DMS114 treated with DMSO at 0.1 percent for 48 hours (cell line): ENCODE measurements at regions not wholly inside any gene's neighbourhood (a gene's known extent, or its start where the extent isn't known, plus 50 kb on each side); places are given as distances from the start of the nearest gene placed in this dataset.

Experiments
- DNase-seq: peaks from one replicate; lab custom pipeline; 2025; ENCODE audit not compliant: unreplicated experiment; lab: John Stamatoyannopoulos, UW

DNA sequence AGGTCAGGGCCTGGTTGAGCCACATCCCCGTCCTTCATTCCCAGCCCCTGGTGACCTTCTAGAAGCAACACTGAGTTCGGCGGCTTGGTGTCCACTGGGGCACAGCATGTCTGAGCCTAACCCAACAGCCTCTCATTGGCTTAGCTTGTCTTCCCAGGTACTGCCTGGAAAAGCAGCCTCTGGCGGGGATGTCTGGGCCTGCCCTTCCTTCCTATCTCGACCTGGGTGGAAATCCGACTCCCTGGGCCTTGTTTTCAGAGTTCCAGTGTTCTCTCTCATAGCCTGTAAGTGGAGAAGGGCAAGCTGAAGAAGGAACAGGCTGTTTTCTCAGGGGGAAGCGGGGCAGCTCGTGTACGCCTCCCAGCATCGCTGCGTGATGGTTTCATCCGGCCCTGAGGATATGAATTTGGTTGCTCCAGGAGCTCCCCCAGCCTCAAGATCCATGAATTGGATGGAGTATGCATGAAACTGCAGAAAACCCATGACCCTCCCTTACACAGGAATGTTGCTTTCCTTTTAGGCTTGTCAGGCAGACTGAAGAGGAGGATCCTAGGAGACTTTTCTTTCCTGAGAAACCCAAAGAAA lies 116.5 kb upstream of the IRF2BP2 start:
- DNase-seq, result no peak

DNA sequence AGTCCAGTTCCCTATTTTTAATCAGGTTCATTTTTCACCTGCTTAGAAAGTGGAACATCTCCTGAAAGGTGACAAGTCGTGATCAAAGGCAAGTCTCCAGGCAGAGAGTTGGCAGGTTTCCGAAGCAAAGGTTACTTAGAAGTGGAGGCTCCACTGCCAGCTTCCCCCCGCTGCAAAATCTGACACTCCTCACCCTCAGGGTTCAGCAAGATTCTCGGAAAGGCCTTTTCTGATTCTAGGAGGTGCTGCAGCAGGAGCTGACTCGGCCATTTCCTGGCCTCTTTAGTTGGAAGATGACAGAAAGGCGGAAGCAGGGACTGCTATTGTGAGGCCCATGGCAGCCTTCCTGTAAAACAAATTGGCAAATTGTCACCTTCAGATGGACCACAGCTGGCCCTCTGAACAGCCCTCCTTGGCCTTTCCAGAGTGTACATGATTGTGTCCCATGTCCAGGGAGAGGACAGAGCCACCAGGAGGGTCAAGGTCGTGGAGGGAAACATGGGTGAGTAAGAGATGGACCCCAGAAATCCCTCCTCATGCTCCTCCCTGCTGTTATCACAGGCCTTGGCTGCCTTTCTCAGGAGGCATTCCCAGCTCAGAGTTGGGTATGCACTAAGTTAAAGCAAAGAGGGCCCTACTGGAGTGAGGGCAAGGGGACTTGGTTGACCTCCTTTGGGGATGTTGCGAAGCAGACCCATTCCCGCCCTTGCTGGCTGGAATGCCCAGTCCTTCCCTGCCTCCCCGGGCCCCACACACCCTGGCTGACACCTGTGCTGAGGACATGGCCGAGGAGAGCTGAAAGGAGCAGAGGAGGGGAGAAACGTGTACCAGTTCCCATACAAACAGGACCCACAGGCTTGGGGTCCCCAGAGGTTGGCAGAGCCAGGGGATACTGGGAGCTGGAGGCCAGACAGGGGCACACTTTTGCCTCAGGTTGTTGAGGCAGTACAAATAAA lies 115.5 kb upstream of the IRF2BP2 start:
- DNase-seq, result no peak

DNA sequence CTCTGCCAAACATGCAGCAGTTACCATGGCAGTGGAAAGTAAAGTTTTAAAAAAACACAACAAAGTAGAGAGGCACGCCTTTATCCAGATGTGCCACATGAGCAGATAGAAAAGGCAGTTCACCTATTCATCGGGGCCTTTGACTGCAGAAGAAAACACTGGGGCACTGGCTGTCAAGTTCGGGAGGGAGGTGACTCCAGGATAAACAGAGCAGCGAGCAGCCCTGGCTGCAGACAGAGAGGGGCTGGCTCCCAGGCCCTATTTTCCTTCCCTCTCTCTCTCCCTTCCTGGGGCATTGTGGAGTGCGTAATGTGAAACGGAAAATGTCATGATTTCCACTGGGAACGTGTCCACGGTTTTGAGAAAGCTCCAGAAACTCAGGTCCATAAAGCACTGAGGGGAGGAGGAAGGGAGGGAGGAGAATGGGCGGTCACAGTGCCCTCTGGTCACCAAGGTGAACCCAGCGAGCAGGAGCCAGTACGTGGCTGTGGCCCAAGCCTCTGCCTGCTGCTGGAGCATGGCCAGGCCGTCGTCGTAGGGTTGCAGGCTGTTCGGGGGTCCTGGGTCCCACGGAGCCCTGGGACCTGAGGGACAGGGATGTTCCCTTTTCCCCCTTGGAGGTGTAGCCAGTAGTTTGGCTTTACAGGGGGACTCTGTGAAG lies 114.7 kb upstream of the IRF2BP2 start:
- DNase-seq, result no peak

DNA sequence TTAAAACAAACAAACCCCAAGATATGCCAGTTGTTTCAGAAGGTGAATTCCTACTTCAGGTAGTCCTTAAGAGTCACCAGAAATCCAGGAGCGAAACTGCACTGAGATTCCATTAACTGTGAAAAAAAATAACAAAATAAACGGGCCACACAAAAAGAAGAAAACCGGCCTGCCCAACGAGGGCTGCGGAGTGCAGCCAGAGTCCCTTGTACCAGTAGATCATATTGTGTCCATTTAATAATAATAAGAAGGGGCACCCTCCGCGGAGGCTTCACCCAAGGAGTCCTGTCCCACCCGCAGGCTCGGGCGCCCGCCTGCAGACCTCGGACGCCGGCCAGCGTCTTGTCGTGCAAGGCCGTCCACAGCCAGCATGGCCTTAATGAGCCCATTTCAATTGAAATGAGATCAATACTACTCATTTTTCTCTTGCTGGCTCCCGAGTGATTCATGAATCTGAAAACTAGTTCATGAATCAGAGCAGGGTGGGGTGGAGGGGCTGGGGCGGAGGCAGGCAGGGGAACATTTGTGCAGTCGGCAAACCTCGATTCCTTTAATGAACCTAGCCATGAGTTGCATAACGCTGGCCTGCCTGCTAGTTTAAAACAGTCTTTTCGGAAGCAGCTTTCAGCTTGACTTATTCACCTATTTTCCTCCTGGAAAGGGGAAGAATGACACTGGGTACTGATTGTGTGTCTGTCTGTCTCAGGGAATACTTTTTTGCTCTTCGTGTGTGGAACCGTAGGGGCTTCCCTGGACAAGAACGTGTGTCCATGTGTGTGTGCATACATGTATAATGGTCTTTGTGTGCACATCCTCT lies 113.1 kb upstream of the IRF2BP2 start:
- no peak for DNase-seq

DNA sequence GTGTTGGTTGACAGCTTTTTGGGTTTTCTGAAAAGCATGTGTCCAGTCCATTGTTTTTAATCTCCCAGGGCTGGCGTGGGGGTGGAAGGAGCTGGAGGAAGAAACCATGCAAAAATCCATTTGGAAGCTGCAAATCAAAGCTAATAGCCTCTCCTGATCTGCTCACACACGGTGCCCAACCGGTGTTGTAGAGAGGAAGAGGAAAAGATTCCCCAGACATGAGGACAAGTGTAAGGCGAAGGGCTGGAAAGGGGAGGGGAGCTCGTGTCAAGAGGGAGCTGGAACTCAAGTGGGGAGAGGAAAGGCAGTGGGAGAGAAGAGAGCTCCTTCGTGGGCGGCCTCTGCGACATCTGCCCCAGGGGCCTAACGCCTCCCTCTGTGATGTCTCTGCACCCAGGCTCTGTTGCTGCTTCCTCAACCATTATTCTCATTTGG lies 112.3 kb upstream of the IRF2BP2 start:
- no peak for DNase-seq

DNA sequence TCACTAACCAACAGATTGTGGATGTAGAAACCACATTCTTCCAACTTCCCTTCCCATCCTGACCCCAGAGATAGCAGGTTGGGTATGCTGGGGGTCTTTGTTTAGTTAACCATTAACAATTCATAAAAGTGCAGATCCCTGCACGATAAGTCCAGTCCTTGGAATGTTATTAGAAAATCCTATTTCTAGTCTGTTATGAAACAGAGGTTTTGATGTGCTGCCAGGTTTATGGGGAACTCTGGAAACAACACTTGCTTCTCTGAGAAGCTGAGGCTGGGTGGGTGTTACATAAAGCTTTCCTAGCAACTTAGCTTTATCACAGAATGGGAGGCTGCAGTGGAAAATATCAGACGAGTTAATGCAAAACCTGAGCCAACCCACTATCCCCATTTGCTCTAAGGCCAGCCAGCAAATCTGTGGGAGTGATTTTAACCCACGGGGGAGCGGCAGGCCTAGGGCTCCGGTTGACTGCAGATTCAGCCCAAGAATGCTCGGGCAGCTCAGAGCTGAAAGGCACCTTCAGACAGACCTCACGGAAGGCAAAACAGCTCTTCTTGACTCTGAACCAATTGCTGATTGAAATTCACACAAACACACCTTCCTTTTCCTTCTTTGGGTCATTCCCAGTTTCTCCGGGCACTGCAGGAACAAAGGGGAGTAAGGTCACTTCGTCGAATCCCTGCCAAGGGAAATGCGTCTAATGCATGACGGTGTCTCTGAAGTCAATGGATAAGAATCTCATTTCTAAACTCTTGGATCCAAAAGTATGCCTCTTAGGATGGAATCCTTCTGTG lies 111.7 kb upstream of the IRF2BP2 start:
- DNase-seq, result no peak

DNA sequence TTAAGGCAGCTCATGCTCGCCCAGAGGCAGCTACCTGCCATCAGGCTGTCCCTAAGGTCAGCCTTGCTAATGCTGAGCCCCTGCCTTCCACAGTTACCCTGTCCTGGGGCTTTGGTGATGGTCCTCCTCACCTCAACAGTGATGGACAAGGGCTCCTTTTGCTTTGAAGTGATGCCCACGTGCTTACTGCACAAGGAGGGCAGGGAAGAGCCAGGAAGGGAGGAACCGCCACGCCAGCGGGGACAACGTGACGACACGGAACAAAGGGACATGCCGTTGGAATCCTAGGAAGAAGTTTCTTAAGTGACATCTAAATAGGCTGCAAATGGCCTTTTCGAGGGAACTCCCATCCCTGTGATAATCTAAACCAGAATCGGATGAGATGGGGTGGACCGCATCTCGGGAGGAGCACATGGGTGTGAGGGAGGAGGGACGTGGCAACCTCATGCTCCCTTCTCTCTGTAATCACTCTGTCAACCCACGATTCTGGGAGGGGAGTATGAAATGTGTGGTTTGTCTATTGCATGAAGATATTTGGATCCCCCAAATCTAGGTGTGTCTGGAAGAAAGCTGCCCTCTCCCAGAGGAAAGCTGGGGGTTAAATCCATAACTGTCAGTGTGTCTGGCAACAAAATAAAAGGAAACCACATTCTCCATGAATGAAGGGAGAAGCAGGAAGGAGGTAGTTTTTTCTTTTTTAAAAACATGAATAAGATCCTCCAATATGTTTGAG lies 110.9 kb upstream of the IRF2BP2 start:
- DNase-seq, result no peak

DNA sequence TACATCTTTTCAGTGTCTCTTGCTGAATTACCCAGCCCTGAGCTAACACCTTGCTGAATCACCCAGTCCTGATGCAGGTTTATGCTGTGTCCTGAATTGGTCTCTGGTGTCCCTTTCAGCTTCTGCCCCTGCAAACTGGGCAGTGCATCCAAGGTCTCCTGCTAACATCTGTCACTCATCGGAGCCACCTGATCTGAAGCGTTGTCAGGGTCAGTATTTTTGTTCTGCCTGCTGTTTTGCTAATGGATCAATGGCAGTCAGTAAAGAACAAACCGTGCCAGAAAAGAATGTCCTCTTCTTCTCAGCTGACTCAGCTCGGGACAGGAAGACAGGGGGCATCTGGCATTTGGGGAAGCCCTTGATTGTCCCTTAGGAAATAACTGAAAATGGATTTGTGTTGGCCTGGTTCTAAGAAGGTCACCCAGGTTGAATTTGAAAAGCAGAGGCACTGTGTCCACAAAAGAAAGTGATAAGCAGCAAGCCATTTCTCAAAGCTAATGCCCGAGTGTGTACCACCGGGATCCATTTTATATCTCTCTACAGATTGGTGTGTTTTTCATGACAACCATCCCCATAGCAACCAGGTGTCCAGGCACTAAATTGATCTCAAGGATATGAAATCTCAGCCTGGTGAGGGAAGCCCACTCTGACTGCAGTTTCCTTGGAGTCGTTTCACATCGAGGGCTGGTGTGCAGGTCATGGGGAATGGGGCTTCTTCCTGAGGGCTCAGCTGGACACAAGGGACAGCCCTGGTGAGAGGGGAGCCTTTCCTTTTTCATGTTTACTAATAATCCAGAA lies 109.7 kb upstream of the IRF2BP2 start:
- no peak for DNase-seq

DNA sequence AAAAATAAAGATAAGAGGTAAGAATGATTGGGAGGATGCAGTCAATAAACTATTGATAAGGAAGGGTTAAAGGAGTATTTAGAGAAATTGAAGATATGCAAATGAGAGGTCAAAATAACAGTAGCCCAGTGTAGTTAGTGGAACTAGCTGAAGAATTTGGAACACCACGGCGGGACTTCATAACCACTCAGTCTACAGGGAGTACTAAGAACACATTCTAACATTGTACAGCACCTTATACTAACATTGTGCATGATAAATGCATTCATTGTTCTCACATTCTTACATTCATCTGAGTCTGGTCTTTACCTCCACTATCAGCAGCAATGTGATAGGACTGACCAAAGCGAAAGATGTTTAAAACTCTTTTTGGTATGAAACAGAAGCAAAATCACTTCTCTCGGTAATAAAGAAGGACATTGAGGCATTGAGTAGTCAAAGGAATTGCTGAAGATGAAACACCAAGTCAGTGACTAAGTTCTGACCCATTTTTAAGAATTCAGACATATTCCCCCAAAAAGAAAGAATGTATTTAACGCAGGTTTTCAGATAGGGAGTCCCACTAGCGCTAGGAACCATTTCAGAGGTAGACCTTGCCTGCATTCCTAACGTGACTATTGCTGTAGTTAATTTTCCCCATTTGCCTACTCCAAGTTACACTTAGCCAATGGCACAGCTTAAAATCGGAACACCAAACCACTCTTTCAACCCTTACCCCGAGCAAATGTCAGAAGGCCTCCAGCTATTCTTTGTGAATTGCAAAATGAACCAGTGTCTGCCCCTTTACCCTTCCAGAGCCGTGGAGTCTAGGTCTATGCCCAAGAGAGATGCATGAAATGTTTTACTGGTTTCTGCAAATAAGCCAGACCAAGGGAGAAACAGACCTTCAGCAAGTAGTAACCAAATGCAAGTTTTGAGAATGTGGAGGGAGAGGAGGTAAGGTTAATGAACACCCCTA lies 108.8 kb upstream of the IRF2BP2 start:
- DNase-seq, result no peak

DNA sequence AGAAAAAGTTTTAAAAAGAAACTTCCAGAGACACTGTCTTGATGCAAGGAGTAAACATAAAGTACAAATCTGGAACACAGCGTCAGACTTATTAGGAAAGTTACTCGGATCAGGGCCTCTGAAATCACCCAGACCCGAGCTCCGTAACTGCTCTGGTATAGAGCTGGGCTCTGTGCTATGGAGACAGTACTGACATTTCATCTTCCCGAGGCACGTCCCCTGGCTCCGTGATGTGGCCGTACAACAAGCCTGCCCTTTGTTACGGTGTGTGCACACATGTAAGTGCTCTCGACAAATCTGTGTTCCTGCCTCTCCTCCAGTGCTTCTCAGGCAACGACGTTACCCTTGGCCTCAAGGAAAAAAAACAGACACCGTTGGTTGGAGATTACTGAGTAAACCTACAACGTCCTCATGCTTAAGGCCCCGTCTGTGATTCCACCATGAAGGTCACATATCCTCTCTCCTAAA lies 107.0 kb upstream of the IRF2BP2 start:
- no peak for DNase-seq

DNA sequence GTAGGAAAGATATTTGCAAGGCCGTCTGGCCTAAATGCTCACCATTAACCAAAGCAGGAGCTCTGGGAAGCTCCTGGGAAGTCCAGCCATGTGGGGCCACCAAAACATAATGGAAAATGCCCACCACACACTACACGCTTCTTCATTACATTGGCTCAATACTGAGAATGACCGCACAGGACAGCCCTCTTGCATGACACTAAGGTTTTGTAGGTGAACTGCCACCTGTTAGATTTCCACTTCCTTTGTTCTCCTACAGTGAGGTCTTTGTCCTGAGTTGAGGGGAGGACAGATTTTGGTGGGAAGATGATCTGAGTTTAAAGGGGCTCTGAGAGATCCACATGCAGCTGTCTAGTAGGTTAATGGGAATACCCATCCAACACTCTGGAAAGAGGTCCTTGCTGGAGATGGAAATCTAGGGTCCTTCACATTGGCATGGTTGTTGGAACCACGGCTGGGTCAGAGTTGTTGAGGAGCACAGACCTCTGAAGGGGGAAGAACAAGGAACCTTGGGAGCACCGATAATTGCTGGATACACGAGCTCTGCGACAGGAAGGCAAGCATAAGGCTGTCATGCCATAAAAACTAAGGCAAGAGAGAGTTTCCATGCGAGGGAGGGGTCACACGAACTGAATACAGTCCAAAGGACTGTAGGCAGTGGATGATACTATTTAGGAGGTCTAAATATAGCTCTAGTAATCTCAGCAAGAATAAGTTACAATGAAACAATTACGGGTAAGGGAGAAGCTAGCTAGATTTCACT lies 105.5 kb upstream of the IRF2BP2 start:
- no peak for DNase-seq

DNA sequence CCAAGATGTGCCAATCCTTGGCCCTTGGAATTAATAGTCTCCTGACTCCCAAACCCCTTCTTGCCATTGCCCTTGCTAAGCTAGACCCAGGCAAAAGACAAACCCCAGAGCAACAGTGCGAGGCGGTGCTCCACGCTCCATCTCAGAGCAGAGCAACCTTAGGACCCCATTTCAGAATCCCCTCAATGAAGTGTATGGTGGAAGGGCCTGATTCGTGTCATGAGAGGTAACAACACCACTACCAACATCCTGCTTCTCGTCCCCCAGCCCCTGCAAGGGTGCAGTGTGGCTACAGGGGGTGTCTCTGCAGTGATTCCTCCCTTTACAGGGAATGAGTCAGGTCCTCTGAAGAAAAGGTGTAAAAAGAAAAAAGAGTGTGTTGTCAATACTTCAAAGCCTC lies 103.9 kb upstream of the IRF2BP2 start:
- DNase-seq, result no peak

DNA sequence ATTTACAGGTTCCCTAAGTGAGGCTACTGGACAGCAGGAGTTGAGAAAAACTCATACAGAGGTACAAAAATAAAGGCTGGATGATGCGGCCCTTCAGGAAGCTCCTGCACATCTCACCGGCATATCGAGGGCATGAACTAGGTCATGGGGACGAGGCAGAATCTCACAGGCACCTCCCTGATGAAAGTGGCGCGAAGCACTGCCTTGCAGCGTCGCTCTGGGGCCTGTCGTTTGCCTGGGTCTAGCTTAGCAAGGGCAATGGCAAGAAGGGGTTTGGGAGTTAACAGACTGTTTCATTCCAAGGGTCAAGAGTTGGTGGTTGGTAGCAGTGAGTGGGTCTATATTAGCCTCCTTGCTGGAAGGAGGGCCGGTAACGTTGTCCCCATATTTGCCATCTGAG lies 103.5 kb upstream of the IRF2BP2 start:
- no peak for DNase-seq

DNA sequence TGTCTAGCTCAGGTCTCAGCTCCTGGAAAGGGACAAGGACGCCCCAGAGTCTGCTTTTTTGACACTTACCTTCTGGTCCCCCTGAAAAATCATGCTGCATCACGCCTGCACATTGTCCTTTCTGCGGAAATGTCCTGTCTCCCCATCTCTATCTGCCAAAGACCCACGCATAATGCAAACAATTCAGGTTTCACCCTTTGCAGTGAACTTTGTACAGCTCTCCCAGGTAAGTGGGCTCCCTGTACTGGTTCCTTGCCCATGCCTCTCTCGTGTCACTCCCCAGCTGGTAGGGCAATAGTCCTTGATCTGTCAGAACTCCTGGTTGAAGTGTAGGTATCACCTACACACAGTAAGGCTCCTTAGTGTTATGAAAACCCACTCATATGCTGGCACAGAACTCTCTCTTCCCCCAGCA lies 102.9 kb upstream of the IRF2BP2 start:
- DNase-seq, result no peak

DNA sequence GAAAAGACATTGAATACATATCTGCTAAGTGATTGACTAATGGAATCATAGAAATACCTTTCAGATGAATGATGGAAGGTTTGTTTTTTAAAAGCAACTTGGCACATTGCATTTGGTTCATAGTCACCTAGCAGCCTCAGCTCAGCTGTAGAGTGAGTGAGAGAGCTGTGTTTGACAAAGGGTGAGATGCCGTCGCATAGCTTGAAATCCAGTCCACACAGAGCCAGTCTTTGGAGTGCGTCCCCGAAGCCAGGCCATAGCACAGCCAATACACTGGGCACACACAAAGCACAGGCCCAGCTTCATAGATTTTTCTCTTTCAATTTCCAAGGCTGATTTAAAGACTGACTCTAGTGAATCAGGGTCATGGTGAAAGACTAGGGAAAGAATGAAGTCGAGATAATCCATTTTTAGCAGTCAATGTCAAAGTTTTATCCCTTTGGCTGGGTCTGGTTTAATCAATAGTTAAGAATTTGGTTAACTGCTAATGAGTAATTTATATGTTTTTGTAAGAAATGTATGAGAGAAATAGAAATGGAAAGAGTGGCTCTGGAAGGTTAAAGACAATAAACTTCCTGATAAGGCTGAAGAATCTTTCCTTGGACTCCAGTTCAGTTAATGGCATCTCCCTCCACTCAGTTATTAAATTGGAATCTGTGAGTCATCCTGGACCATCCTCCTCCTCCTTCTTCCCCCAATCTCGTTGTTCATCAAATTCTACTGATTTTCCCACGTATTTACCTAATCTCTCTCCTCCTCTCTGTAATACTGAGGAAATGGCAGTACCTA lies 101.2 kb upstream of the IRF2BP2 start:
- DNase-seq, result no peak

DNA sequence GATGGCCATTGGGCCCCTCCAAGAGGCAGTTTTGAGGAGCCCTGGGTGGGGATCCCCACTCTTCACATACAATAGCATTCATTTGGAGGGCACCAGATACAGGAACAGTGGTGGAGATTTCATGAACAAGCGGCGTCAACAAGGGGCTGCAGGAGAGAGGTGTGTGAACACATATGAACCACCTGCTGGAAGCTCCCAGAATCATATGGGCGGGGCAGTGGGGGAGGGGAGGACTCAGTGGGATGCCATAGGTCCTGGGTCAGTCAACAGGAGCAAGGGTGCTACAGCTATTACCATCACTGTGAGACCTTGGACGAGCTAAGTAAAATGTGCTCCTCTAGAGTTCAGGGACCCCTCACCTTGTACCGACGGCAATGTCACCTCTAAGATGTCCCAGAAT lies 100.4 kb upstream of the IRF2BP2 start:
- no peak for DNase-seq
